GM15510 (cell line): ENCODE measurements at regions not wholly inside any gene's neighbourhood (a gene's known extent, or its start where the extent isn't known, plus 50 kb on each side); places are given as distances from the start of the nearest gene placed in this dataset.

Source experiments
- POLR2A ChIP-seq: IDR thresholded peaks from 3 replicates; pipeline ENCODE4 v1.6.1; 2011; ENCODE audit warnings: borderline replicate concordance; ENCODE audit not compliant: insufficient read length; ENCODE audit errors: extremely low read depth

GRCh38 chr1:198848649-198849048 is 209.8 kb downstream of the PTPRC start:
- TF ChIP-seq POLR2A: no peak

DNA sequence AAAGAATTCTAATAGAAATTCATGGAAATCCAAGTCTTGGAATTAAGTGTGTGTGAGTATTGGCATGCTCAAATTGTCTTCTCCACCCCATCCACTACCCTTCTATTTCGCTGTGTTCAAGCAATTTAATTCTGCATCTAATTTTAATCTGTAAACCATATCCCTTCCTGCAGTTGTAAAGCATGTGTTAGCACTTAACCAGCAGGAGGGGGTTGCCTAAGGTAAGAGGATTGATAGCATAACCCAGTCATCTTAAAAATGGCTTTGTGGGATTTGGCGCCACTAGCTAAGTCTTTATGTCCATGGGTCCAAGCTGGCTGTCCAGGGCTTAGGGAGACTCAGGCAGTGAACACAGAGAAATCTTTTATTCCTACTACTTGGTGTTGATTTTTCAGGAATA is 210.3 kb downstream of the PTPRC start:
- TF ChIP-seq POLR2A: no peak

- no peak for TF ChIP-seq POLR2A
Measured at GRCh38 chr1:198850196-198850595, 211.4 kb downstream of the PTPRC start.

DNA sequence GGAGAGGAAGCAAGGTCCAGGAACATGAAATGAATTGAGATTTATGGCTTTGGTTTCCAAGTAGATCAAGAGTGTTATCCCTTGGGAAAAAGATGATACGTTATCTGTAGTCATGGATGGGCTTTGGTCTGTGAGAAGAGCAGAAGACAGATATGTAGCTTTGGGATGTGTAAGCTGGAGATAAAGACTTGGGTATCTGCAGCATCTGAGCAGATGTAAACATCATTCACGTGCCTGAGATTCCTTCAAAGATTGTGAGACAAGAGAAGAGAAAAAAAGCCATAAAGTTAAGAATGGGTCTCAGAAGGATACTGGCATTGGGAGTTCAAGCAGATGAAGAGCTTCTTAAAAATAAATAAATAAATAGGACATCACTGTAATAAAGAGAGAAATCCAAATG is 217.8 kb downstream of the PTPRC start:
- no peak for TF ChIP-seq POLR2A

DNA sequence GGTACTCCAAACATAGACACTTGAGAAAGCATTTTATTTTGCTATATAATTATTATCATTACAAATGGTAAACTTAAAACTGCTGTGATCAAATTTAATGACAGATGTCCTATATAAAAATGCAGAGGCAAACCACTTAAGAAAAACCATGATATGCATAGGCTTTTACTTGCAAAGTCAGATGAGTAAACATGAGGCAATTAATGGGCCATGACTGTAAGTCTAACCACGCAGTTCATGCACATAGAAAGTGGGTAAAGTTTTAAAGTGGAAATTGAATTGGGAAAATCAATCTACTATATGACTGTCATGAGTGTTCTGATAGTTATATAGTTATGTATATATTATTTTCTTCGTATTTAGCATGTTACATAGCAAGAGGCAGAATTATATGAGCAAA is 219.2 kb downstream of the PTPRC start:
- no peak for TF ChIP-seq POLR2A

DNA sequence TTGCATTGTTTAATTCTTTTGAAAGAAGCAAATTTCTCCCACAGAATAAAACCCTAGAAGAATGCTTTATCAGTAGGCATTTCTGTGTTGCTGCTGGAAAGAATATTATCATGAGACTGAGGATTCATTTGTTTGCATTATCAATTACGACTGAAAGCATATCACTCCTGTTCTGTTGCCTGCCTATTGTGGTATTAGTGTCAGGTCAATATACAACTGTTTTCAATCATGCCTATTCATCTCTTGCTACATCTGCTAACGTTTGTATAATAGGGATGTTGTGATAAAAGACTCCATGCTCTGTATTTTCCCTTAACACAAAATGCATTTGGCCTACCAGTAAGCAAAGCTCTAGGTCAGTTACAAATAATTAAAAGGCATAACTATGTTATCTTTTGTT is 221.5 kb downstream of the PTPRC start:
- no peak for TF ChIP-seq POLR2A

GRCh38 chr1:198861636-198862035 is 222.8 kb downstream of the PTPRC start:
- no peak for TF ChIP-seq POLR2A

GRCh38 chr1:198864695-198865094 is 225.9 kb downstream of the PTPRC start:
- TF ChIP-seq POLR2A: no peak

DNA sequence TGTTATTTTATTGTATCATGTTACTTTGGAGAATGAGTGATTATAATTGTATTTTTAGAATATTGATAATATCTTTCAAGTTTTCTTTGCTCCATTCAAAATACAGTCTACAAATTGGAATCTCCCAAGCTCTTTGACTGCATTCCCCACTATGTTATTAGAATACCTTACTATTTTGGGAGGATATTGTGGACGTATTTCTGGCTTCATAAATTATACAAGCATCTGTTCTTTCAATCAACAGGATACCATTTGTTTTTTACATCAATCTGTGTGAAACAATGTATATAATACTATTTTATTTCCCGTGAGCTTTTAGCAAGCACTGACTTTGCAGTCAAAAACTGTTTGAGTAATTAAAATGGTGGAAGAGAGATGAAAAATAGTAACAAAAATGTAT is 226.5 kb downstream of the PTPRC start:
- TF ChIP-seq POLR2A: no peak

DNA sequence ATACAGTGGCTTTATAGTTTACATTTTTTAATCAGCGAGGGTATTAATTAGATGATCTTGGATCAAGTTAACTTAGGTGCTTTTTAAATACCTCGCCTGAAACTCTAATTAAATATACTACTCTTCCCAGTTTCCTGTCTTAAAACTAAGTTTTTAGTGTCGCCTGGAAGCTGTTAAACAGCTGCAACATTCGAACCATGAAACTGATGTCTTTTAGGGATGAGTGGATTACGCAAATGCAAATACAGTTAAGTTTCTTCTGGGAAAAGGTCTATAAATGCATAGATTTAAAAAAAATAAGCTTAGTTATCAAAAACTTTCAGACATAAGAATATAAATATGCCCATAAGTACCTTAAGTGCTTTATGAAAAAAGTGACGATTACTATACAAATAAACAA is 228.3 kb downstream of the PTPRC start:
- TF ChIP-seq POLR2A: no peak

GRCh38 chr1:198873696-198874230 is 234.9 kb downstream of the PTPRC start:
- no peak for TF ChIP-seq POLR2A

DNA sequence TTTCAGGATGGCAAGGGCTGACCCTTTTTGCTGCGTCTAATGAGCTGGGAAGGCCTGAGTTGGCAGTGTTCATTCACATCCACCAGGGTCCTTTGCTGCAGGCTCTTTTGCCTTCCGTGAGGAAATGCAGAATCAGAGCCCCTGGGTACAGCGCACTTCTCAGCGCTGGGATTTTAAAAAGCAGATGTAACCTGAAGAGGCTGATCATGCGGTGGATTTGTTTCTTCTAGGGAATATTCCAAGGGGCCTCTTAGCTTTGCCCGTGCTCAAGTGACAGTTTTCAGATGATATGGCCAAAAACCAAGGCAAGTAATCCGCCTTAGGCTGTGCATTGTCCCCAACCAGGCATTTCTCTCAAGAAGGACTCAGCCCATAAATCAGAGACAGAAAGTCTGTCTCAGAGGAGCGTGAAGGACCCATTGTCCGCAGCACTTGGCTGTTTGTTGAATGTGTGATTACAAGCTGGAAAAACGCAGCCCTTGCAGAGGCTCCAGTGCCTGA is 237.6 kb downstream of the PTPRC start:
- no peak for TF ChIP-seq POLR2A

DNA sequence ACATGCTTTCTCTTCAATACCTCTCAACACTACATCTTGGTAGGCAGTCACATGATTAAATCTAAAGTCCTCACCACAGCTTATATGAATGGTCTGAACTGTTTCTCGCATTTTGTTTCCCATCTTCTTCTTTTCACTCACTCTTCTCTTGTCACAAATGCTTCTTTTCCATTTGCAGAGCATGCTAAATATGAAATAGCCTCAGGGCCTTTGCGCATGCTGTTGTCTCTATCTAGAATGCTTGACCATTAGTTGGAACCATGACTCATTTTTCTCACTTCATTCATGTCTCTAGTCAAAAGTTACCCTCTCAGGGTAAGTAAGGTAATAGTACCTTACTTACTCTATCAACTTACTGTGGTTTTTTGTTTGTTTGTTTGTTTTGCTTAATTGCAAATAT is 239.7 kb downstream of the PTPRC start:
- TF ChIP-seq POLR2A: no peak

GRCh38 chr1:198879711-198880306 is 241.0 kb downstream of the PTPRC start:
- TF ChIP-seq POLR2A: no peak

DNA sequence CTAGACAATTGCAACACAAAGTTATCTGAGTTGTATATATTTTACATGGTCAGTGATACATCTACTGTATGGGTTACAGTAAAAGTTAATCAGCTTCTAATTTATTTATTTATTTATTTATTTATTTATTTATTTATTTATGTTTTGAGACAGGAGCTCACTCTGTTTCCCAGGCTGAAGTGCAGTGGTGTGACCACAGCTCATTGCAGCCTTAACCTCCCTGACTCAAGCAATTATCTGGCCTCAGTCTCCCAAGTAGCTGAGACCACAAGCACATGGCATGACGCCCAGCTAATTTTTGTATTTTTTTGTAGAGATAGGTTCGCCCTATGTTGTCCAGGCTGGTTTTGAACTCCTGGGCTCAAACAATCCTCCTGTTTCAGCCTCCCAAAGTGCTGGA is 241.6 kb downstream of the PTPRC start:
- TF ChIP-seq POLR2A: no peak

GRCh38 chr1:198880818-198881597 is 242.2 kb downstream of the PTPRC start:
- TF ChIP-seq POLR2A: no peak
